ENCODE measurements at regions not wholly inside any gene's neighbourhood (a gene's known extent, or its start where the extent isn't known, plus 50 kb on each side); places are given as distances from the start of the nearest gene placed in this dataset.

DNA sequence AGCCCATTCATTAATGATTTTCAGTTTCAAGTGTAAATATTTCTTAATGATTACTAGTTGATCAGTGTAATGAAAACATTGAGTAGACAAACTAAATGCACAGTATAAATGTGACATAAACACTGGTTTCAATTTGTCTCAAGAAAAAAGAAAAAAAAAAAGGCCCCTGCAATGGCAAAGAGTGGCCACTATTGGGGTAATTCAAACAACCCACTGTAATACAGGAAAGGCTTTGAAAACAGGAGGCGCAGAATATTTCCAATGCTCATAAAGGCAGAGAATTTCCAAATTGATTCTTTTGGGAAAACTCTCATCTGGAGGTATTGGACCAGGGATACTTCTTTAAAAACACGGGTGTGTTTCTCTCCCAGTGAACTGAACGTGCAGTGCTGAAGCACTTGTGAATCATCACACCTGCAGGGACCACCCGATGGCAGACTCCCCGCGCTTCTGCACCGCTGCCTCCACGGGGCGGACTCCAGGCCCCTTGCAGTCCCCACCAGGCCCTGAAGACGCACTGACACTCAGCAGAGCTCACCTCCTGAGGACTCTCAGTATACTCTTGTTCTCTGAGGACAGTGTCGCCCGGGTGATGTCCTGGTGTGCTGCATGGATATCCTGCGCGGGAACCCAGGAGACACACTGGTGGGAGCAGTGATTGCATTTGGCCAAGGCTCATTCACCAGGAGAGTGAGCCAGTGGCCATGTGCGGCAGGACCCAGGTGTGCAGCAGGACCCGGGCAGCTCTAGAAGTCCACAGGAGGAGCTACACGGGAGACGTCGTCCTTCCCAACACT is 227.6 kb upstream of the IRX4 start:
- H3K36me3 ChIP-seq (ENCODE audit: control insufficient read depth, low read length): no peaks in the 10 kb centered on the region
- H4K20me1 ChIP-seq (ENCODE audit: control insufficient read depth, insufficient read depth, low read depth, low read length): no peaks in the 10 kb centered on the region
- no peaks in the 10 kb centered on the region for H3F3A ChIP-seq (ENCODE audit: control insufficient read depth, insufficient read depth)
- no peaks in the 10 kb centered on the region for H3K9me2 ChIP-seq (replicated peaks; ENCODE audit: control insufficient read depth, low read length)
- no peaks in the 10 kb centered on the region for H3K4me1 ChIP-seq (ENCODE audit: control insufficient read depth, low read length)
- TF ChIP-seq, protein P1, sequence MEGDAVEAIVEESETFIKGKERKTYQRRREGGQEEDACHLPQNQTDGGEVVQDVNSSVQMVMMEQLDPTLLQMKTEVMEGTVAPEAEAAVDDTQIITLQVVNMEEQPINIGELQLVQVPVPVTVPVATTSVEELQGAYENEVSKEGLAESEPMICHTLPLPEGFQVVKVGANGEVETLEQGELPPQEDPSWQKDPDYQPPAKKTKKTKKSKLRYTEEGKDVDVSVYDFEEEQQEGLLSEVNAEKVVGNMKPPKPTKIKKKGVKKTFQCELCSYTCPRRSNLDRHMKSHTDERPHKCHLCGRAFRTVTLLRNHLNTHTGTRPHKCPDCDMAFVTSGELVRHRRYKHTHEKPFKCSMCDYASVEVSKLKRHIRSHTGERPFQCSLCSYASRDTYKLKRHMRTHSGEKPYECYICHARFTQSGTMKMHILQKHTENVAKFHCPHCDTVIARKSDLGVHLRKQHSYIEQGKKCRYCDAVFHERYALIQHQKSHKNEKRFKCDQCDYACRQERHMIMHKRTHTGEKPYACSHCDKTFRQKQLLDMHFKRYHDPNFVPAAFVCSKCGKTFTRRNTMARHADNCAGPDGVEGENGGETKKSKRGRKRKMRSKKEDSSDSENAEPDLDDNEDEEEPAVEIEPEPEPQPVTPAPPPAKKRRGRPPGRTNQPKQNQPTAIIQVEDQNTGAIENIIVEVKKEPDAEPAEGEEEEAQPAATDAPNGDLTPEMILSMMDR (IDR thresholded peaks at IDR 0.05; ENCODE audit: low read depth, low read length, poor library complexity, severe bottlenecking): no peak
- TF ChIP-seq EZH2phosphoT487 (IDR thresholded peaks at IDR 0.05; ENCODE audit: borderline replicate concordance, low read length): no peak
- H3K27ac ChIP-seq (ENCODE audit: low read depth, low read length): no peak overlapping the region
- H3K79me2 ChIP-seq (ENCODE audit: control insufficient read depth, low read length): no peaks in the 10 kb centered on the region
- no peak overlapping the region for H3K4me2 ChIP-seq (ENCODE audit: low read length)
- H3K9me3 ChIP-seq (ENCODE audit: control insufficient read depth, insufficient read depth, low read length): no peaks in the 10 kb centered on the region
- no peaks in the 10 kb centered on the region for H3K27me3 ChIP-seq (ENCODE audit: control insufficient read depth, low read length)
- H3K4me3 ChIP-seq (ENCODE audit: low read length): no peak overlapping the region

- no peaks in the 10 kb centered on the region for H3K27me3 ChIP-seq (ENCODE audit: control insufficient read depth, low read length)
- H3K9me3 ChIP-seq (ENCODE audit: control insufficient read depth, insufficient read depth, low read length): no peaks in the 10 kb centered on the region
- no peak for TF ChIP-seq EZH2phosphoT487 (IDR thresholded peaks at IDR 0.05; ENCODE audit: borderline replicate concordance, low read length)
- TF ChIP-seq, protein P1 (IDR thresholded peaks at IDR 0.05; ENCODE audit: low read depth, low read length, poor library complexity, severe bottlenecking): no peak
- H3K79me2 ChIP-seq (ENCODE audit: control insufficient read depth, low read length): no peaks in the 10 kb centered on the region
- no peak overlapping the region for H3K4me2 ChIP-seq (ENCODE audit: low read length)
- H3K4me1 ChIP-seq (ENCODE audit: control insufficient read depth, low read length): no peaks in the 10 kb centered on the region
- H3K27ac ChIP-seq (ENCODE audit: low read depth, low read length): no peak overlapping the region
- H3F3A ChIP-seq (ENCODE audit: control insufficient read depth, insufficient read depth): no peaks in the 10 kb centered on the region
- H3K4me3 ChIP-seq (ENCODE audit: low read length): no peak overlapping the region
- no peaks in the 10 kb centered on the region for H3K36me3 ChIP-seq (ENCODE audit: control insufficient read depth, low read length)
- H3K9me2 ChIP-seq (replicated peaks; ENCODE audit: control insufficient read depth, low read length): no peaks in the 10 kb centered on the region
- H4K20me1 ChIP-seq (ENCODE audit: control insufficient read depth, insufficient read depth, low read depth, low read length): no peaks in the 10 kb centered on the region
Observed at GRCh38 chr5:2109566-2109965, 226.8 kb upstream of the IRX4 start.

DNA sequence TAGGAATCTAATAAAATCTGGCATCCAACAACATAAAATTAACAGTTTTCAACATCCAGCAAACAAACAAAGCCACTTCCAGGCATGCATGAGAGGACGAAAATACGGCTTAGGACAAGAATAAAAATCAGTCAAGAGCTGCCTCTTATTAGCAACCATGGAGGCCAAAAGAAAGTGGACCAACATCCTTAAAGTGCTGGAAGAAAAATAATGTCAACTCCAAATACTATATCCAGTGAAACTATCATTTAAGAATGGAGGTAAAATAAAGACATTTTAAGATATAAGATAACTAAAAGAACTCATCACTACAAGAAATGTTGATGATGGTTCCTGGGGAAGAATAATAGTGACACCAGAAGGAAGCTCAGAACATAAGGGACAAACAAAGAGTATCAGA is 224.0 kb upstream of the IRX4 start:
- Histone ChIP-seq H4K20me1 (ENCODE audit: control insufficient read depth, insufficient read depth, low read depth, low read length) (no peaks in the 10 kb centered on the region), H3K36me3 (ENCODE audit: control insufficient read depth, low read length) (no peaks in the 10 kb centered on the region), H3K79me2 (ENCODE audit: control insufficient read depth, low read length) (no peaks in the 10 kb centered on the region), H3K9me3 (ENCODE audit: control insufficient read depth, insufficient read depth, low read length) (no peaks in the 10 kb centered on the region), H3F3A (ENCODE audit: control insufficient read depth, insufficient read depth) (no peaks in the 10 kb centered on the region), H3K4me2 (ENCODE audit: low read length) (no peak overlapping the region), H3K9me2 (replicated peaks; ENCODE audit: control insufficient read depth, low read length) (no peaks in the 10 kb centered on the region), H3K4me1 (ENCODE audit: control insufficient read depth, low read length) (no peaks in the 10 kb centered on the region), H3K4me3 (ENCODE audit: low read length) (no peak overlapping the region), H3K27ac (ENCODE audit: low read depth, low read length) (no peak overlapping the region), H3K27me3 (ENCODE audit: control insufficient read depth, low read length) (no peaks in the 10 kb centered on the region)
- TF ChIP-seq, protein P1 (IDR thresholded peaks at IDR 0.05; ENCODE audit: low read depth, low read length, poor library complexity, severe bottlenecking): no peak
- TF ChIP-seq EZH2phosphoT487 (IDR thresholded peaks at IDR 0.05; ENCODE audit: borderline replicate concordance, low read length): no peak

All from DOHH2 (cell line).